PC-9 (cell line): ENCODE measurements at regions not wholly inside any gene's neighbourhood (a gene's known extent, or its start where the extent isn't known, plus 50 kb on each side); places are given as distances from the start of the nearest gene placed in this dataset.

Experiments used
- CTCF ChIP-seq: fragments of 200-600 bp; sonication (generic); conservative IDR thresholded peaks from 2 replicates; pipeline ENCODE4 v1.6.1; 2017; ENCODE audit warnings: mixed run types, antibody characterized with exemption, mild to moderate bottlenecking, moderate library complexity
- EZH2 ChIP-seq: fragments of 200-600 bp; sonication (generic); IDR thresholded peaks from 2 replicates; pipeline ENCODE4 v1.8.0; 2017; ENCODE audit warnings: antibody characterized with exemption, low read depth

- TF ChIP-seq CTCF: no peak
- TF ChIP-seq EZH2: no peak
Measured at GRCh38 chr6:165200178-165200577, 109.2 kb downstream of the C6orf118 start.
